ENCODE measurements at regions not wholly inside any gene's neighbourhood (a gene's known extent, or its start where the extent isn't known, plus 50 kb on each side); places are given as distances from the start of the nearest gene placed in this dataset.

GRCh38 chr22:23513133-23513532 lies 67.0 kb downstream of the IGLL1 start:
- ChIA-PET CTCF (no interaction called here), POLR2A (no interaction called here)
- no peak for TF ChIP-seq CTCF (IDR thresholded peaks at IDR 0.05; ENCODE audit: insufficient read depth, low read depth, low read length)

DNA sequence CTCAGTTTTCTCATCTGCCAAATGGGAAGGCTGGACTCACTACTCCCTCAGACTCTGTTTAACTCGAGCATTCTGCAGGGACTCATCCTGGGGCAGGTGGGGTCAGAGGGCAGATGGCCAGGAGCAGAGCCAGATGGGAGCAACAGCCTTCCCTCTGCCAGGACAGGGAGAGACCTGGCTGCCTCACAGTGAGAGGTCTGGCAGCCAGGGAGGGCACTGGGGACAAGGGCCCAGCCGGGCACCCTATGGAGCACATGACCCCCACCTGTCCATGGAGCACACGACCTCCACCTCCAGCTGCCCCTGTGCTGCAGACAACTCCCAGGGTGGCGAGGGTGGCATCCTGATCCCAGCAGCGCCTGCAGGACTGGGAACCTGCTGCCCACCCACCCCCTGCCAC lies 67.4 kb downstream of the IGLL1 start:
- ChIA-PET CTCF (no interaction called here), POLR2A (no interaction called here)
- Histone ChIP-seq H3K36me3 (ENCODE audit: control insufficient read depth, insufficient read depth, low read length) (no peaks in the 10 kb centered on the region), H3K27me3 (ENCODE audit: control insufficient read depth, insufficient read depth, low read length) (no peaks in the 10 kb centered on the region), H3K4me3 (ENCODE audit: low read depth, low read length) (no peak overlapping the region)
- no peak for DNase-seq (ENCODE audit: low read depth)
- TF ChIP-seq CTCF (IDR thresholded peaks at IDR 0.05; ENCODE audit: insufficient read depth, low read depth, low read length) = no peak

More at GRCh38 chr22:23513133-23513532, 67.0 kb downstream of the IGLL1 start:
- Histone ChIP-seq H3K27me3 (ENCODE audit: control insufficient read depth, insufficient read depth, low read length) (no peaks in the 10 kb centered on the region), H3K36me3 (ENCODE audit: control insufficient read depth, insufficient read depth, low read length) (no peaks in the 10 kb centered on the region), H3K4me3 (ENCODE audit: low read depth, low read length) (no peak overlapping the region)
- DNase-seq (ENCODE audit: low read depth) = no peak

DNA sequence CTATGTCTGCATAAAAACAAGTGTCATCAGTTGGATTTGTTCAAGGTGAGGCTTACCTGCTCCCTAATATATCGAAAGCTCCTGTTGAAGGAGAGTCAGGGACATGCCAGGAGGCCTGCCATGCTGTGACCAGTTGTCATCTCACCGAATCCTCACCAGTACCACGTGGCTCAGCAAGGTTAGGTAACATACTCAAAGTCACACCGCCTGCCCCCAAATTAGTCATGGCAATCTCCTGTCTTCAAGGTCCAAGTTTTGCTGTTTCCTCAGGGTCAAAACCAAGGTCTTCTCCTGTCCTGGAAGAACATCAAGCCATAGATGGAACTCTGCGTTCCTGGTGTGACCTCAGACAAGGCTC lies 67.8 kb downstream of the IGLL1 start:
- no peaks in the 10 kb centered on the region for H3K27me3 ChIP-seq (ENCODE audit: control insufficient read depth, insufficient read depth, low read length)
- no peak for DNase-seq (ENCODE audit: low read depth)
- H3K4me3 ChIP-seq (ENCODE audit: low read depth, low read length) = no peak overlapping the region
- ChIA-PET POLR2A (no interaction called here), CTCF (no interaction called here)
- TF ChIP-seq CTCF (IDR thresholded peaks at IDR 0.05; ENCODE audit: insufficient read depth, low read depth, low read length) = no peak
- no peaks in the 10 kb centered on the region for H3K36me3 ChIP-seq (ENCODE audit: control insufficient read depth, insufficient read depth, low read length)

DNA sequence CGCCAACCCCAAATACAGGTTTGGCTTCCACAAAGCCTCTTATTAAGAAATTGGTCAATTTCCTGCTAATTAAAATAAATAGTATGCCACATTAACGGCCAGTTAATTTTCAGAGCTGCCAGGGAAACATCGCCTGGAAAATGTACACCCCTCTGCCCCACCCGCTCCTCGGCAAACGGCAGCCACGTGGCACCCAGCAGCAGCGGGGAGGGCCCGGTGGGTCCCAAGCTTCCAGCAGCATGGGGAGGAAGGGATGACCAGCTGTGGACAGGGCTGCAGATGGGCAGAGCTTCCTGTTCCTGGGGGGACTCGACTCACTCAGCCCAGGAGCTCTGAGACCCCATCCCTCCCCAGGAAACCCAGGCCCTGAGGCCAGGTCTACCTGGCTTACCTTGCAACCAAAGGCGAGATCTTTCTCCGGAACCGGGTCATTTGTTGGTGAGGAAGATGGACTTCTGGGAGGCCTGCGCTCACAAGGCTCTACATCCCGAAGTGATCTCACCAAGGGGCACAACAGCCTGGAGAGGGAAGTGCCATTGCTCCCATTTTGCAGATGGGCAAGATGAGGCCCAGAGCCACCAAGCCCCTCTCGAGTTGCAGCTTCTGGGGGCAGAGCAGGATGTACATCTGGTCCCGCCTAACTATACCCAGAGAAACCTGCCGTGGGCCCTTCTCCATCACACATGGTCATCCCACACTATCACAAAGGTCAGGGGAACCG lies 68.3 kb downstream of the IGLL1 start:
- no peak overlapping the region for H3K4me3 ChIP-seq (ENCODE audit: low read depth, low read length)

More for the DNA sequence above, 68.3 kb downstream of the IGLL1 start:
- ChIA-PET CTCF (interaction anchor here (1.3 kb wide), 1 partner anchor 8 kb away, joined by 4 read pairs; no protein-coding TSS in a partner anchor), POLR2A (no interaction called here)
- no peak for TF ChIP-seq CTCF (IDR thresholded peaks at IDR 0.05; ENCODE audit: insufficient read depth, low read depth, low read length)
- DNase-seq (ENCODE audit: low read depth) = no peak
- Histone ChIP-seq H3K36me3 (ENCODE audit: control insufficient read depth, insufficient read depth, low read length) (no peaks in the 10 kb centered on the region), H3K27me3 (ENCODE audit: control insufficient read depth, insufficient read depth, low read length) (no peaks in the 10 kb centered on the region)

All from BJ (cell line).